CD4-positive, alpha-beta T cell treated with Interleukin-12 subunit alpha and Interleukin-12 subunit beta, for 1 hour (primary cell): ENCODE measurements at regions not wholly inside any gene's neighbourhood (a gene's known extent, or its start where the extent isn't known, plus 50 kb on each side); places are given as distances from the start of the nearest gene placed in this dataset.
"Not testable (repeated sequence)": the region's sequence is repeated elsewhere in the genome, so short reads cannot be mapped to it uniquely, and the experiment has no call there.

Source experiments
- DNase-seq: peaks from one replicate; pipeline ENCODE4 v3.0.0-alpha.2; 2020

DNA sequence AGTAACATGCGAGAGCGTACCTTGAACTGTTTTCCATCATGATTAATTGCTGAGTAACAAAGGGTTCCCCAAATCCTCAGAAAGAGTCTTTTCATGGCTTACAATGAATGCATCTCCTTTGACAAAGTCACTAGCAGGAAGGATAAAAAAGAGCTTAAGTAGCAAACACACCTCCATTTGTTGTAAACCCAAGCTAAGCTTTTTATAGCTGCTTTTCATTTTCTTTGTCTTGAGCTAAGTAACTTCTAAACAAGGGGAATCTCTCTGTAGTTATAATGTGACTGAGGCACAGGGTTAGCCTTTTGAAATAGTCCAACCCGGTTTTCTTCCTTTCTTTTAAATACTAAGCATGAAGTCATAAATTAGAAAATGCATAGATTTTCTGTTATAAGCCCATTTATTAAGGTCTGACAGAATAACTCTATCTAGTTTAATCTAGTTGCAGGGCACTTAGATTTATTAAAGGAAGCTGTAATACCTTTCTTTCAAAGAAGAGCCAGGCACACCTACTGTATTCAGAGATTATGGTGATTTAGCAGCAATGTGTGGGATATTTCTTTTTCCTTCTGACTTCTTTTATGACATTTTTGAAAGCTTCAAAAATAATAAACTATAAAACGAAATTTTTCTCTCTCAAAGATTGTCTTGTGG lies 226.9 kb upstream of the SMIM31 start:
- no peak for DNase-seq

GRCh38 chr4:164529058-164529457 lies 224.9 kb upstream of the SMIM31 start:
- DNase-seq = no peak

GRCh38 chr4:164529486-164529885 lies 224.4 kb upstream of the SMIM31 start:
- no peak for DNase-seq

DNA sequence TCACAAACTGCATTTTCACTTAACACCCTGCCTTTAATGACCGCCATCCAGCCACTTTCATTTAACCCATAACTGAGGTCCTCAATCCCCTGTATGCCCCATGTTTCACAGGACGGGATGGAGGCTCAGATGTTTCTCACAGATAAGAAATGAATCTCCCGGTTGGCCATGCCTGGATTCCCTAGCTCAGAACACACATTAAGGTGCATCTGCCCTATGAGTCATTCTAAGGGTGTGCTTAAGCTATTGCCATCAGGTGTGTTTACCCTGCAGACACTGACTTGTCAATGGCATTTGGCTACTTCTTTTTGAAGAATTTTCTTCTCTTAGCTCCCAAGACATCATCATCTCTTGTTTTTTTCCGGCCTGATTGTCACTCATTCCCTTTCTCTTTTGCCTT lies 222.6 kb upstream of the SMIM31 start:
- DNase-seq = no peak

GRCh38 chr4:164536814-164537213 lies 217.1 kb upstream of the SMIM31 start:
- no peak for DNase-seq

- no peak for DNase-seq
Measured at GRCh38 chr4:164538097-164538496, 215.8 kb upstream of the SMIM31 start.

DNA sequence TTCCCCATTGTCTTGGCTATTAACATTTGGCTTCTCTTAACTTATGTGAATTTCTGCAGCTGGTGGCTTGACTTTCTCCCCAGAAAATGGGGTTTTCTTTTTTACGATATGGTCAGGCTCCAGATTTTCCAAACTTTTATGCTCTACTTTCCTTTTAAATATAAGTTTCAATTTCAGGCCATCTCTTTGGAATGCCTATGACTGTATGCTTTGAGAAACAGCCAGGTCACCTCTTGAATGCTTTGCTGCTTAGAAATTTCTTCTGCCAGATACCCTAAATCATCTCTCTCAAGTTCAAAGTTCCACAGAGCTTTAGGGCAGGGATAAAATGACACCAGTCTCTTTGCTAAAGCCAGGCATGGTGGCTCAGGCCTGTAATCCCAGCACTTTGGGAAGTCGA lies 212.9 kb upstream of the SMIM31 start:
- DNase-seq = no peak

- DNase-seq = no peak
Measured at GRCh38 chr4:164542431-164542830, 211.5 kb upstream of the SMIM31 start.

- no peak for DNase-seq
Measured at GRCh38 chr4:164550989-164551712, 202.8 kb upstream of the SMIM31 start.

GRCh38 chr4:164551713-164552040 lies 202.3 kb upstream of the SMIM31 start:
- no peak for DNase-seq

DNA sequence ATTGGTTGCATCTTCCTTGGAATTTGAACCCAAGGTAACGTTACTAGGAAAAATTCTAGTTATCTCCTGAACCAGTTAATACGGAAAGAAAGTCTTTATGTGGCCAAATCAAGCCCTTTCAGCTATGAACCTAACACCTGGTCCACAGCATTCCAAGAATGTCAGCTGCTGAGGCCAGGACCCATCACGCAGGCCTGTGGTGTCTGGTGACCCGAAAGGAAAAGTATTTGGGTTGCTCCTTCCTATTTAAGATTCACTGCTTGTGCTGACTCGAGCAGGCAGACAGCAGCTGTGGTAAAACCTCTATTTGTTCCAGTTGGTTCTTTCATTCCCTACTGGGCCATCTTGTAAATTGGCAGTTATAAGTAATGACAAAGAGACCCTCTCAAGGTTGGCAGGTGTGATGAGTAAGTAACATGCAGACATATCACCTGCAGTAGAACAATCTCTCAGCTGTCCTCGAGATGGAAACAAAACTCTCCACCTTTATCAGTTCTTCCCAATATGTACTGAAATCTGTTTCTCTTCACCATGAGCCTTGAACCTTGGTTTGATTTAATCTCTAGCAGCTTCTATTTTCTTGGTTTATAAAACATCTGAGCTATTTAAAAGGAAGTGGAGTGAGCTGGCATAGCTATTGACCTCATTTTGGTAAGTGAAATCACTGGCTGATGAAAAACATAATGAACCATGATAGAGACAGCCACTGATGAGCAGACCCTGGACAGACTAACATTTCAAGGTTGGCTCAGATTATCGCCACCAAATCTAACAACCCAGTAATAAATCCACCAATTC lies 182.1 kb upstream of the SMIM31 start:
- no peak for DNase-seq

GRCh38 chr4:164572877-164573279 lies 181.1 kb upstream of the SMIM31 start:
- no peak for DNase-seq

DNA sequence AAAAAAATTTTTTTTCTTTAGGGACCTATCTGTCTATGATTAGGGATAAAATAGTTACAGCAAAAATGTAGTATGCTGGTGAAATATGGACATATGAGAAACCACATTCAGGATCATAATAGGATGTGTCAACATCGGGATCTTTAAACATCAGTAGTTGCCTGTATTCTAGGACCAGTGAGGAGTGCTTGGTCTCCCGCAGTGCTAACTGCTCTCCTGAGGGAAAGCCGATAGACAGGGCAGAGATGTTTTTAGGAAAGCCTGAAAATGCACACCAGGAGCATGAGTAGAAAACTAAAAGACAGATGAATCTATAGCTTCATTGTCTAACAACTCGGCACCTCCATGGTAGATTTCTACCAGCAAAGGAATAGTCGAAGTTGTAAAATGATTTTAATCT lies 178.1 kb upstream of the SMIM31 start:
- DNase-seq = no peak

GRCh38 chr4:164579270-164579942 lies 174.5 kb upstream of the SMIM31 start:
- DNase-seq = no peak

GRCh38 chr4:164591666-164592065 lies 162.3 kb upstream of the SMIM31 start:
- no peak for DNase-seq

GRCh38 chr4:164595751-164596150 lies 158.2 kb upstream of the SMIM31 start:
- DNase-seq = no peak

- no peak for DNase-seq
Measured at GRCh38 chr4:164596318-164596878, 157.5 kb upstream of the SMIM31 start.

DNA sequence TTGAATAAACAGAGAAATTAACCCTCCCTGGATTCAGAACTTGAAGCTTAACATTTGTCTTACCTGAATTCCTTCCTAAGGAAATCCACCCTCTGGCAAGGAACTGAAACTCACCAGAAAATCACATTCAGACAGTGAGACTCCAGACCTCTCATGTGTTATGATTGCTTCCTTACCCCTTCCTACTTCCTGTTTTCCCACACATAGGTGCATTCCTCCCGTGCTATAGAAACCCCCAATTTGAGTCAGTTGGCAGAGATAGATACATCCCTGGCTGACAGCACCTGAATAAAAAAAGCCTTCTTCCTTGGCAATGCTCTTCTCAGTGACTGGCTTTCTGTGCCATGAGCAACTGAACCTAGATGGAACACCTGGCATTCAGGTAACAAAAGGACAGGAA lies 157.0 kb upstream of the SMIM31 start:
- no peak for DNase-seq

- DNase-seq = no peak
Measured at GRCh38 chr4:164601653-164602052, 152.3 kb upstream of the SMIM31 start.

DNA sequence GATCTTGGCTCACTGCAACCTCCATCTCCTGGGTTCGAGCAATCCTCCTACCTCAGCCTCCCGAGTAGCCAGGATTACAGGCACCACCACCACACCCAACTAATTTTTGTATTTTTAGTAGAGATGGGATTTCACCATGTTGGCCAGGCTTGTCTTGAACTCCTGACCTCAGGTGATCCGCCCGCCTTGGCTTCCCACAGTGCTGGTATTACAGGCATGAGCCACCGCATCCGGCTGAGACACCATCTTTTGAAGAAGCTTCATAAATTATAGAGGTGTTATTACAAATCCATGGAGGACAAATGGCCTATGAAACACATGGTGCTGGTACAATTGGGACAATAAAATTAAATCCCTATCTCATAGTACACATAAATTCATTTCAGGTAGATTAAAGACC lies 148.1 kb upstream of the SMIM31 start:
- DNase-seq = not testable (repeated sequence)

- DNase-seq = no peak
Measured at GRCh38 chr4:164606478-164606877, 147.5 kb upstream of the SMIM31 start.

GRCh38 chr4:164613256-164613655 lies 140.7 kb upstream of the SMIM31 start:
- DNase-seq = no peak

DNA sequence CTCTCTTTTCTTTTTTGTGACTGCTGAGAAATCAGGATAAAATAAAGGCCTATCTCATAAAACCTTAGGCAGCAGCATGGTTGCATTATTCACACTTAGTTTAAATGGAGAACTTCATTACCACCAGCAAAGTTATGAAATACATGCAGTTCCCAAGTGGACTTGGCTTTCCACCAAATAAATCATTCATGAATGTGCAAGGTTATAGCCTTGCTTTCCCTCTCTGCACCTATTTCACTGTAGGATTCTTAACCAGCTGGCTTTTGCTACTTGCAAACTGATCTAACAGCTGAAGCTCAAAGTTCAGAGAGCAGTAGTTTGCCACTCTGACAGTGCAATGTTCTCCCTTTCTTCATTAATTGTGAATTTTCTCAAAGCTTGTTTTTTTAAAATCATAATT lies 140.1 kb upstream of the SMIM31 start:
- no peak for DNase-seq
